ENCODE measurements at regions not wholly inside any gene's neighbourhood (a gene's known extent, or its start where the extent isn't known, plus 50 kb on each side); places are given as distances from the start of the nearest gene placed in this dataset.

DNA sequence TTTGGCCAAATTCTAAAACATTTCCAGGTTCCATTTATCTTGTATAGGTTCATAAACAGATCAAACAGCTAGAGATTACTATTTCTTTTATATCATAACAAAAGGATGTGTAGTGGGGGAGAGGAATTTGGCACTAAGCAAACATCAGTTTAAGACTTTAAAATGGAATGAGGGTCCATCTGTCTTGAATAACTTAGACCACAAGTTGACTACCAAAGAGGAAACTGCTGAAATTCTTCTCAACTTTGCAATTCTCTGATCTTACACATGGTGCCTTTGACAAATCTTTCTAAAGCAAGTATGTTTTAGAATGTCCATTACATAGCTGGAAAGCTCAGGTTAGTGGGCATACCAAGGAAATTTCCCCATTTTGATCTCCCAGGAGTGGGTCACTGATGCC, 140.5 kb upstream of the ADAMTS9 start:
- DNase-seq = no peak

DNA sequence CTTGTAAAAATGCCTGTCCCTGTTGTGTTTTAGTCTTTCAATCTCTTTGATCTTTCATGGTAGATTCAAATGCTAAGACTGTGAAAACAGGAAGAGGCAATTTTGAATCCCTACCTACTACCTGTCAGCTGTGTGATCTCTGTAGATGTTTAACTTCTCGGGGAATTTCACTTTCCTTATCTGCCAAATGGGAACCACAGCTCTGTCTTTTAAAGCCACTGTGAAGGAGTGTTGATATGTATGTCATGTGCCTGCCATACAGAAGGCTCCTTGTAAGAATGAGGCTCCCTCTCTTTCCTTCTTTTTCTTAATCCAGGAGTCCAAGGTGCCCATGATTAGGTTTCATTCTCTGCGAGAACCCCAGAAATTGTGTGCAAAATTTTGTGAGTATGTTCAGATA, 139.6 kb upstream of the ADAMTS9 start:
- no peak for DNase-seq

DNA sequence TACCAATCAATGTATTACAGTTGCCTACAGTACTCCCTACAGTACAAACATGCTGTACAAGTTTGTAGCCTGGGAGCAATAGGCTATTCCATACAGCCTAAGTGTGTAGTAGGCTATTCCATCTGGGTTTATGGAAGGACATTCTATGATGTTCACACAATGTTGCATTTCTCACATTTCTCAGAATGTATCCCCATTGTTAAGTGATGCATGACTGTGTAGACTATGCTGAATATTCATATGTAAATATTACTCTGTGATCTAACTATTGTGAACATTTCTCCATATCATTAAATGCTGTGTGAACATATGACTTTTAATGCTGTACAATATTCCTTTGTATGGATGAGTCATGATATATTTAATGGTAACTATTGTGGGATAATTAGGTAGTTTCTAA, 139.2 kb upstream of the ADAMTS9 start:
- DNase-seq = no peak

DNA sequence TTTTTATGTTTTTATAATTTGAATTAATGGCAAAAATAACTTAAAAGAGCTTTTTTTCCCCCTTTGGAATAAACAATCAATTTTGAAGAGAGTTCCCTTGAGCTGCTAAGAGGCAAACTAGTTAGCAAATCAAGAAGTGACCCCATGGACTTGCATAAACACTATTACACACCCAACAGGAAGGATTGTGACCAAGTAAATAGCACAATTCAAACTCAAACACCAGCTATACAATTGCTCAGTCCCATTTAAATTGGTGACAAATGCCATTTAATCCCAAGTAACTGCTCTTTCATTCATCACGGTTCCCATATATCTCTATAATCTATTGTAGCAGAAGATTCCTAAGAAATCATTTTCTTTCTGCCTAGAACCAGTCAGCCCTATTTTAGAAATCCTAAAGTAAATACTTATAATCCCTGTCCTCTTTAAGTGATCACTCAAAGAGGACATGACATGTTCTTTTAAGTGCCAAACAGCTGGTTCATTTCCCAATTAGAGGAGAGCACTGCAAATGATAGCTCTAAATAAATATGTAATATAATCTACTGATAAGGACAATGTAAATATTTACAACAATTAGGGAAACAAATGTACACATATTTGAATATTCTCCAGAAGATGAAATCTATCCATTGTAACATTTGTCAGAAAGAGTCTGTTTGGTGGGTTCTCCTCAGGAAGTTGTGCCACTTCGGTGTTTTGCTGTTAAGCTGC, 137.8 kb upstream of the ADAMTS9 start:
- DNase-seq = no peak

DNA sequence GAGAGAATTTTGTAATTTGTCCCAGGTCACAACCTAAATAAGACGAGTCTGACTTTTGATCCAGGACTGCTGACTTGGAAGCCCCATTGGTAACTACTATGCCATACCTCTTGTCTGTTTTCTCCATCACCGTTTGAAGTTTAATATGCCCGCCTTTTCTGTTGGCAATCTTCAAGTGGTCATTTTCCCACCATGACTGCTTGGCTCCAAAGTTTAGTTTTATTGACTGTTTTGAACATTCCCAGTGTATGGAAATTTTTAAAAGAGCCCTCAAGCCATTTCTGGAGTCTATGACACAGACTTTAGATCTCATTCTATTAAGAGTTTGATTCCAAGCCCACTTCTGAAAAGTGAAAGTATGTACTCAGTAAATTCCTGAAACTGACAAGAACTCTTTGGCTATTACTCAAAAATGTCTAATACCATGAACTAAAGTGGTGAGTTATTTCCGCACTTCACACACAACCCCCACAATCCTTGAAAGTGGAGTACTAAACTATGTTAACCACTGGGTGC, 136.7 kb upstream of the ADAMTS9 start:
- DNase-seq = no peak

DNA sequence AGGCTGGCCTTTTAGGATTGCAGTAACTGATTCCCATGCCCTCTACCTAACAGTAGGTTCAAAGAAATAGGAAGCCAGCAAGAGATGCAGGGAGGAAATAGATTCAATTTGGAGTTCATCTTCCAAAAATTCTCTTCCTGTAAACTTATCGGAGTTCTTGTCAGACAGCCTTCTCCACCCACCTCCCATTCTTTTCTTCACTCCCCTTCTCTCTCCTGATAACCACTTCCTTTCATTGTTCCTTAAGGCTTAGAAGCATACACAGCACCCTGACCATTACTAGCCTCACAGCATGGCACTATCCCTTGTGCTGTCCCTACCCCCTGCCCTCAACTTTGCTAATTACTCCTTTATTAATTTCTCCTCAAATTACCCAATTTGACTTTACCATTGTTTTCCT, 130.4 kb upstream of the ADAMTS9 start:
- DNase-seq = no peak

DNA sequence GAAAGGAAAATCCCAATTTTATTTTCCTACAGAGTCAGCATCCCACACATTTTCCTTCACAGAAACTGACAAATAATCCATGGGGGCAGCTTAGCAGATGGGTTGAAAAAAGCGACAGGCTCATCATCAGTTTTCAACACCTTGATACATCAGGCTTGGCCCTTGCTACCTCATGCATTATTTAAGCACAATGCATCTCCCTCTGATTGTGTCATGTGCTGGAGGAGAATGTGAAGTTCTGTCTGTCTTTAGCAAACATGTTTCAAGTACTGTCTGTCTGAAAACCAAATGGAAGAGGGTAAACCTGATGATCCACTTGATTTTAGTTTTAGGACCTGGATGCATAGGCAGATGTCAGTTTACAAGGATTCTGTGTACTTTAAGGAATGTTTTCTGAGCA, 128.6 kb upstream of the ADAMTS9 start:
- DNase-seq = no peak

DNA sequence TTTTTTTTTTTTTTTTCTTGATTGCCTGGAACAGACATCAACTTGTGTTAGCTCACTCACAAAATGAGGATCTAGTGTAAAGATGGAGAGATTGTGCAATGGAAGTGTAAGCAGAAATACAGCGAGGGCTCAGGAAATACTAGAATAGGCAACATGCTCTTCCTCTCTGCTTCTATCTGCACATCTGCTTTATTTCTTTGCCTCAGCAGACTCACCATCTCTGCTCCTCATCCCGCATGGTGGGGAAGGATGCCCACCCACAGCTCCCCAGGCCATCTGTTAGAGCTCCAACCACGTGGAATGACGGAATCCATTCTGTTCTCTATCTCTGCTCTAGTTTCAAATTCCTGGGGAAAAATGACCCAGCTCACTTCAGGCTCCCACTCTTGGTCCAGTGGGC, 128.0 kb upstream of the ADAMTS9 start:
- no peak for DNase-seq

DNA sequence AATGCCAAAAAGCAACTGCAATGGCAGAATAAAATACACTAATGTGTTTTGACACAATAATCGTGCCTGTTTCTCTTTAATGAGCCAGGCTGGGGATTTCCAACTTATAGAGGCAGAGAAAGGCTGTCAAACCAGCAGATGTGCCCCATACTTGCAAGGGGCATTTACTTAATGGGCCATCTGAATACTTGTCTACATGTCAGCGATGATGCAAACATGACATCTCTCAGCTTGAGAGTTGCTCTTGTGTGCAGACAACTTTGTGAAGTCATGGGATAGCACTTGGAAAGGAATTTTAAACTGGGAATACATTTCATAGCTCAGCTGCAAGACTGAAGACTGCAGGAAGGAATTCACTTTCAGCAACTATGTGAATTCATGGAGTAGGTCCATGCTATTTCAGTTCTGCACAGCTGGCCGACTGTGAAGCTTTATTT, 127.4 kb upstream of the ADAMTS9 start:
- no peak for DNase-seq

DNA sequence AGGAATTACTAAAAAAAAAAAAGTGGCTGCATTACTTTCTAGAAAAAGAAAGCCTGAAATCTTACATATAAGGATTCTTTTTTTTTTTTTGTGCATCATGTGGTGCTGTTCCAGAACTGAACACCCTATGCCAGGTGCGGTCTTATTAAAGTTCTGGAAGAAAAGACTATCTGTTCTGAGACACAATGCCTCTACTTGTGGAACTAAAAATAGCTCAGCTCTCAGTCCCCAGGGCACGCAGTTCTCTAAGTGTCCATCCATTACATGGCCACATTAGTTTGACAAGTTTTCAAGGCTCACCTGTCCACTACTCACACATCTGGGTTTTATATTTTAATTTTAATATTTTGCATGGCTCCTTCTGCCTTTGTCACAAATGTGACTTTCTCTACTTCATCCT, 126.6 kb upstream of the ADAMTS9 start:
- no peak for DNase-seq

DNA sequence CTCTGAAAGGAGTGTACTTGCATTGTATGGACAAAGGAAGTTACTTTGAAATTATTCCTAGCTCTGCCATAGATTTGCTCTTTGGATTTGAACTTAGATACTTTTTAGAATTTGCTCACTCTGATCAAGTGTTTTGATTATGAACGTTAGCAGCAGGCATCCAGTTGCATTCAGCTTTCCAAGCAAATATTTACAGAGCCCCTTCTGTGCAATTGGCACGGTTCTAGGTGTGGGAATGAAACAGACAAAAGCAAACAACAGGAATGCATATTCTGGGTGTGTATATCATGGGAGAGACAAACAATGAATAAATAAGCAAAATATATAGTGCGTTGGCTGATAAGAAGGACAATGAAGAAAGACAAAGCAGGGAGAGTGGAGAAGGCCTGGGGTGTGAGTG, 125.5 kb upstream of the ADAMTS9 start:
- peak; percentile 30 for DNase-seq

DNA sequence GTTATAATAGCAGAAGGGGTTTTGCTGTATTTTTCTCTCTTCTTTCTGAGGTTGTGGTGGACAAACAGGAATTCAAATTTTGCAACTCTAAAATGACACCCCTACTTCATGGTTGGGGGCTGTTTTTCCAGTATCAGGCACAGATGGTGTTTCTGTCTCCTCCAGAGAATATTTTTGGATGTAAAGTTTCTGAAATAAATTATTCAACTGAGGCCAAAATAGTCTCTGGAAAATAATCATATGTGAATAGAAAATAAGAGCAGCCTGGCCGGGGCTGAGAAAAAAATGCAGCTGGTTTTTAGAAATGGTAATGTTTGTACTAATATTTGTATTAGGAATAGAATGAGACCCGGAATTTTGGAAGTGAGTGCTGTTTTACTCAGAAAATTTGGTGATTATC, 121.3 kb upstream of the ADAMTS9 start:
- no peak for DNase-seq

DNA sequence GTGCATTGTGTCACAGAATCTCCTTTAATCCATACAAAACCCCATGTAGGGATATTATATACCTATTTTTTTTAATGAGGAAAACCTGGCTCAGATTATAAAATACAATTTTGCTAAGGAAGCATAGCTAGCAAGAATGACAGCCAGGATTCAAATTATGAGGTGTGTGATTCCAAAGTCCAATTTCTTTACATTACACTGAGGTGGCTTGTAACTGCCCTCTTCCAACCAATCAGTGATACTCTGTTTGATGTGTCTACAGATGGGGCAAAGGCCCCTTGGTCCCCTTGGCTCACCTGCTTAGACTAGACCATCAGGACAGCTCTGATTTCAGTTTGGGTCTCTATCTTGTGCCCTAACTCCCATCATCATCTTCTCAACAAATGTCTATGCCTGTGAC, 120.3 kb upstream of the ADAMTS9 start:
- DNase-seq = no peak

DNA sequence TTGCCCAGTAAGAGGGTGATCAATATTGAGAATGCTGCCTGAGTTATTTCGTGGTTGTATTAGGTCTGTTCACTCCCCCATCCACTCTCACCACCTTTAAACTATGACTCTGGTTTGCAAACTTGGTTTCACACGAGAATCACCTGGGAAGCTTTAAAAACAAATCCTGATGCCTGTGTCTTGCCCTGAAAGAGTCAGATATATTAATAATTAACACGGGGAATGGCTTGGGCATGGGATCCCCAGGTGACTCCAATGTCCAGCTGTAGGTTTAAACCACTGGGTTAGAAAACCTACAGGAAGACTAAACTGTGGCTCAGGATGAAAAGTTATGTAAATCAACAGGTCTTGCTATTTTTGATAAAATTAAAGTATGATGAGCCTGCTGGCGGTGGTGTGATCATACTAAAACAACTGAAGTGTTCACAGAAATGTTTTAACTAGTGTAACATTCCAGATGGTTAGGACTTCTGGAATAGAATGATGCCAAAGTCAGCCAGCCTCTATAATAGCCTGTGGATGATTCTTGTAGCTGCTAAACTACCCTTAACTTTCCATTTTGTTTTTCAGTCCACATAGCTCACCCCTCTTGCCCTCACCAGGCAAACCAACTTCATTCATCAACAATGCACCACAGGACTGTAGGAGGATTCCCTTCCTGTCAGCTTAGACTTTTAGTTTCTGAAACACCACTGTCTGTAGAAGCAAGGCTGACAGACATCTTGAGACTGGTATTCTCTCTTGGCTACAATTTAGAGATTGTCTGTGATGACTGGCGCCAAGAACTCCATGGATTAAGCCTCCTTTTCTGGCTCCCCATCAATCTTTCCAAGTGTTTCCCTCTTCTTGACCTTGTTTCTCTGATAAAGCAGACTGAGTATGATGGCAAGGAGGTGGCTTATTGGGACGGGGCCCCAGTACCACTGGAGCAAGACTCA, 119.1 kb upstream of the ADAMTS9 start:
- DNase-seq = no peak

DNA sequence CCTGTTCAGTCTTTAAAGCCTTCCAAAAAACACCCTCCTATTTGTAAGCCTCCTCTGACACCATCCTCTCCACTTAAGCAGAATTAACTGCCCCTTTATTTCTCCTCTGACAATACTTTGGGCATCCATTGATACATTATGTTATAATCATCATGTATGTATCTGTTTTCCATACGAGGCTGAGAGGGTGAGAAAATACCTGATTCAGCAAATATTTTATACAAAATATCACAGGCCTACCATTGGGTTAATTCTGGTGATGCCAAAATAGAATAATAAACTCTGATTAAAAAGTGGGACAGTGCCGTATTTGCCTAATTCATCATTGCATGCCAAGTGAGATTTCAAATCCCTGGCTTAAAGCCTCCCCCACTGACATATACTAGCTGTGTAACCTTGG, 118.2 kb upstream of the ADAMTS9 start:
- no peak for DNase-seq

DNA sequence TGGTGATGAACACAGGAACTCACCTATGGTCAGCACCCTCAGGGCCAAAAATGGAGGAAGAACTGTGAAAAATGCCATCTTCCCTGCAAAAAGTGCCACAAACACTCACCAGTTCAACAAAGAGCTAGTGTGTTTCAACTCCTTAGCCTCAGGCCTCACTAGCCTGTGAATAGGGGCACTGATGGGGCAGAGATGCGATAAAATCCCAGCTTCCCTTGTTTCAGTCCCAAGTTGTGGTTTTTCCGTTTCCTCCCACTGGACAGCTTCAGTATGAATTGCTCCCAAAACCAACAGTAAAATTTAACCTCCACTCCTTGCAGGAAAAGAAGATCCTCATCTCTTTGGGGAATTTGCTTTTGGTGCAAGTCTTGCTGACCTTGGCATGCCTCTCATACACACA, 117.4 kb upstream of the ADAMTS9 start:
- no peak for DNase-seq

DNA sequence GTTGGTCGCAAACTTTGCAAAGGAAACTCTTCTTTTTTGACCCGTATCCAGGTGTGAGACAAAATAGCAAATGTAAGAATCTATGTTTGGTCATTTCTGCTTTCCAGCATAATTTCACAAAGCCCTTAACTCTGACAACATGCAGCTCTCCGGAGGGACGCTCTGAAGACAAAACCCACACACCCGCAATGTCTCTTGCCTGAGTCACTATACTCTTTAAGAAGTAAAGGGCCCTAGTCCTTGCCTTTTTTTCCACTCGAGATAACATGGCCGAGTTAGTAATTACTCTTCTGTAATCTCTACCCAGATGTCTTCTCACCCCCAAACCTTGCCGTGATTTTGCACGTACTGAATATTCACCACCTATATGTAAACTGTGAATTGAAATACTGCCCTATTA, 115.7 kb upstream of the ADAMTS9 start:
- no peak for DNase-seq

DNA sequence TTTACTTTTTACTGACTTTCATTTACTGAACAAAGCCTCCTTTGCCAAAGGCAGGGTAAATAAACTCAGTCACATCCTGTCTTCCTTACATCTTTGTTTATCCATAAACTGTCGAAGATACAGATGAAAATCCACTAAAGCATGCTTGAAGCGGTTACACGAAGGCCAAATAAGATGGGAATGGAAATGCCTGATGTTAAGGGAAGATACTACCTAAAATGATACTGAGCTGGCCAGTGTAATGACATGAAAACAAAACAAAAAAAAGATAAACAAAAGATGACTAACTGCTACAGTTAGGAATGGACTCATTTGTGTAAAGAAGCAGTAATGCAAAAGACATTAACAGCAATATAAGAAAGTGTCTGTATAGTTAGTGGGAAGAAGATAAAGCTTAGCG, 114.7 kb upstream of the ADAMTS9 start:
- DNase-seq = no peak

DNA sequence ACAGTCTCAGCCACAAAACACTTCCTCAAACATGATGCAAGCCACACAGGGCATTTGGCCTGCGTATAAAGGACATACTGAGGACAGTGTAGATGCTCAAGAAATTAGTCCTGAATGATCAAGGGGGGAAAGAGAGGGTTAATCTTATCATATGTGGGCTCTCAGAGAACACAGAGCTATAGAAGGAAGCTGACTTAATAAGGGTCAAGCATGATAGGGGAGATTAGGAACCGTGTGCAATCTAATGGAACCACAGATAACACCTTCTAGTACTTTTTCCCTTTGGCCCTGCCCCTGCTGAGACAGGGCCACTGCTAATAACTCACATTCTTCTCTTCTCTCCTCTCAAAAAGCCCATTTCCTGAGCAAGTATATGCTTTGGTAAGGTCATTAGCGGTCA, 114.1 kb upstream of the ADAMTS9 start:
- no peak for DNase-seq

DNA sequence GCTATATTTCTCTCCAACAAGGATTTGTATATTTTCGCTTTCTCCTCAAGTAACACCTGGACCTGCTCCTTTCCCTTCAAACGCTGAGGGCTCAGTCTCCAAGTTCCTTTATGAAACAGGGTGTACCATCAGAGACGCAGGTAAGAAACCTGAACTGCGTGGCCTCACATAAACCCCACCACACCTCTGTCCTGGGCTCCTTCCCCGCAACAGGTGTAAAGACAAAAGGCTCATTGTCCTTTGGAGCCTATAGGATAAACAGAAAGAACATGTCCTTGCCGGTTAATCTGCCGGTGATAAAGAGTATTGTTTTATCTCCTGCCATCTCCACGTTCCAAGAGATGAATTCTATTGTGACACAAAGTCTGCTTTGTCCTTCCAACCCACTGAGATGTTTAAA, 111.8 kb upstream of the ADAMTS9 start:
- no peak for DNase-seq

DNA sequence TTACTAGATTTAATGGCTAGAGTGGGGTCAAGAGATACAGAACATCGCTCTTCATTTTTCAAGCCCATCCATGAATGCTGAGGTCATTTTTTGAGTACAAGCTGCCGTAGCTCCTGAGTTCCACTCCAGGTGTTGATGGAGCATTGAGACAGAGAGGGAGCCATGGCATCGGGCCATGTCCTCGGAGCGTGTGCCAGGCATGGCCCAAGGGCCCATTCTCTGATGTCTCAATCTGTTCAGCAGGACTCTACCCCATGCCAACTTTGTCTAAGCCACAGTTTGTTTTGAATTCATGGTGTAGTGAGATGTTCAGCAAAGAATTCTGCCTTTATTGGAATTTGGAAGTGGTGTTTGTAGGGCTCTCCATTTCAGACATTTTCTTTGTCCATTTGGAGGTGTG, 110.5 kb upstream of the ADAMTS9 start:
- no peak for DNase-seq

DNA sequence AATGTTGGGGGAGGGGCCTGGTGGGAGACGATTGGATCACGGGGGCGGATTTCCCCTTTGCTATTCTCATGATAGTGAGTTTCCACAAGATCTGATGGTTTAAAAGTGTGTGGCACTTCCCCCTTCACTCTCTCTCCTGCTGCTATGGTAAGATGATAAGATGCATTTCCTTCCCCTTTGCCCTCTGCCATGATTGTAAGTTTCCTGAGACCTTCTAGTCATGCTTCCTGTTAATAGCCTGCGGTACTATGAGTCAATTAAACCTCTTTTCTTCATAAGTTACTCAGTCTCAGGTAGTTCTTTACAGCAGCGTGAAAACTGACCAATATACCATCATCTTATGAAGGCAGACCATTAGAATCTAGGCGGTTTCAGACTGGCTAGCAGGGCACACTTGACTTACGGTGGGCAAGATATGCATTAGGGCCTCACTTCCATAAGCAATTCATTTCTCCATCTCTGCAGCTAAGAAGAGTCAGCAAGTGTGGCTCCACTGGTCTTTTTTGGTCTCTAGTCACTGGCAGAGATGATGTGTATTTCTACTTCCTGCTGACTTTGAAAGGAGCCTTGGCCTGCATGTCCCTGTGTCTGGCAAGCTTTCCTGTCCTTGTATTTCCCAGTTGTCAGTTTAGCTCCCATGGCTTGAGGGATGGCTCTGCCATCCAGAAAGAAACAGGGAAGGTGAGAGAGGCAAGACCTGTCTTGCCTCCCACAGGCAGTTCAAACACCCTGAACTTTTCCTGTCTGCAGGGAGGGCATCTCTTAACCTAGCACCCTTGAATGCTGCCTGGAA, 109.0 kb upstream of the ADAMTS9 start:
- no peak for DNase-seq

DNA sequence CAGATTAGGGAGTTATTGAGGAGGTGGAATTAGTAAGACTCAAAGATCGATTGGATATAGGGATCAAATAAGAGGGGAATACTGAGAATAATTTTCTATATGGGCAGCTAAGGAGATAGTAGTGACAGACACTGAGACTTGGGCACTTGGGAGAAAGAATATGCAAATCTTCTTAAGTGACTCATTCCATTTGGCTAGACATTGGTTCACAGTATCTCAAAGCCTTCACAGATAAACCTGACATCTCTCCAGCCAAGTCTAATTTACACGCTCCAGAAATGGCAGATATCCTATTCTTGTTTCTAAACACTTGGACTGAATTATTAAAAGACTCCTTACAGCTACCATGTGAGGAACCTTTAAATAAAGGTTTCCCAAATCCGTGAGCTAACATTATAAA, 104.6 kb upstream of the ADAMTS9 start:
- no peak for DNase-seq
